OCI-LY7 (cell line): ENCODE measurements at regions not wholly inside any gene's neighbourhood (a gene's known extent, or its start where the extent isn't known, plus 50 kb on each side); places are given as distances from the start of the nearest gene placed in this dataset.

Experiments used
- BruUV-seq: library from RNA; stranded (reverse); fragments of 400-500 nt; replicated peaks from 2 replicates; lab custom pipeline; 2021; lab: Mats Ljungman, UMichigan
- CTCF ChIA-PET: fragments of 300-600 bp; sonication (Branson Sonifier 250); formaldehyde crosslinking; loops from one replicate; lab custom pipeline; 2022; ENCODE audit warnings: antibody characterized with exemption; ENCODE audit not compliant: unreplicated experiment; lab: Charles Lee
- POLR2A ChIA-PET: fragments of 300-600 bp; sonication (Branson Sonifier 250); formaldehyde crosslinking; loops from one replicate; lab custom pipeline; 2022; ENCODE audit warnings: antibody characterized with exemption; lab: Charles Lee
- DNase-seq: peaks from one replicate; pipeline ENCODE4 v3.0.0-alpha.2; 2015; ENCODE audit warnings: low spot score
- H2AFZ ChIP-seq: fragments of 200-600 bp; sonication (generic), shearing (Covaris generic); 2 replicates; pipeline ENCODE4 v1.6.1; 2014; ENCODE audit warnings: mild to moderate bottlenecking, antibody characterized with exemption, low read length, moderate library complexity
- H3K27ac ChIP-seq: fragments of 200-600 bp; sonication (generic); 2 replicates; pipeline ENCODE4 v1.5.1; 2014; ENCODE audit warnings: mixed run types, low read depth, mild to moderate bottlenecking, moderate library complexity, low read length, inconsistent platforms; ENCODE audit not compliant: poor library complexity, severe bottlenecking
- H3K36me3 ChIP-seq: fragments of 200-600 bp; sonication (generic); 2 replicates; pipeline ENCODE4 v1.6.1; 2014; ENCODE audit warnings: mild to moderate bottlenecking, antibody characterized with exemption, low read length, moderate library complexity, mixed read lengths; ENCODE audit not compliant: insufficient read depth
- H3K4me1 ChIP-seq: fragments of 200-600 bp; sonication (generic); 2 replicates; pipeline ENCODE4 v1.5.1; 2014; ENCODE audit warnings: mild to moderate bottlenecking, low read length; ENCODE audit not compliant: insufficient read depth, poor library complexity, severe bottlenecking
- H3K4me2 ChIP-seq: fragments of 200-600 bp; sonication (generic); 2 replicates; pipeline ENCODE4 v1.6.1; 2014; ENCODE audit warnings: mild to moderate bottlenecking, low read length
- H3K4me3 ChIP-seq: fragments of 200-600 bp; sonication (generic); 2 replicates; pipeline ENCODE4 v1.5.1; 2014; ENCODE audit warnings: mild to moderate bottlenecking, low read depth, low read length; ENCODE audit not compliant: poor library complexity, severe bottlenecking
- H3K79me2 ChIP-seq: fragments of 200-600 bp; sonication (generic); 2 replicates; pipeline ENCODE4 v1.6.1; 2016; ENCODE audit warnings: low read depth, mild to moderate bottlenecking, low read length, moderate library complexity, mixed read lengths; ENCODE audit not compliant: insufficient read depth
- H3K9me2 ChIP-seq: fragments of 200-600 bp; sonication (generic); 2 replicates; pipeline ENCODE4 v1.6.1; 2016; ENCODE audit warnings: mild to moderate bottlenecking, low read length, mixed read lengths; ENCODE audit not compliant: insufficient read depth
- H3K9me3 ChIP-seq: fragments of 200-600 bp; sonication (generic); 2 replicates; pipeline ENCODE4 v1.6.1; 2014; ENCODE audit warnings: mild to moderate bottlenecking, mixed run types, low read length, mixed read lengths
- H4K20me1 ChIP-seq: fragments of 200-600 bp; sonication (generic); 2 replicates; pipeline ENCODE4 v1.6.1; 2014; ENCODE audit warnings: mild to moderate bottlenecking, antibody characterized with exemption, low read length, moderate library complexity, mixed read lengths; ENCODE audit not compliant: insufficient read depth
- CTCF ChIP-seq: fragments of 200-600 bp; sonication (generic); conservative IDR thresholded peaks from 2 replicates; pipeline ENCODE4 v1.5.1; 2014; ENCODE audit warnings: mild to moderate bottlenecking, antibody characterized with exemption, low read length, moderate library complexity, mixed read lengths
- EZH2phosphoT487 ChIP-seq: fragments of 200-600 bp; sonication (generic); IDR thresholded peaks from 2 replicates; pipeline ENCODE4 v1.6.1; 2018; ENCODE audit warnings: low read depth, borderline replicate concordance, mild to moderate bottlenecking, mixed run types, antibody characterized with exemption, low read length, moderate library complexity, mixed read lengths
- intact Hi-C: fragments of 100-400 bp; cut with micrococcal nuclease; formaldehyde crosslinking; loops from one replicate; pipeline ENCODE4 v1.10.0; 2022; ENCODE audit not compliant: unreplicated experiment

- no peak for DNase-seq
- Histone ChIP-seq H3K9me3 (no peaks in the 10 kb centered on the region), H2AFZ (no peak overlapping the region), H3K27ac (no peak overlapping the region), H3K4me3 (no peak overlapping the region), H4K20me1 (no peaks in the 10 kb centered on the region), H3K36me3 (no peaks in the 10 kb centered on the region), H3K4me2 (no peak overlapping the region), H3K4me1 (peaks cover 13% of the 10 kb centered on the region), H3K9me2 (no peaks in the 10 kb centered on the region), H3K79me2 (no peaks in the 10 kb centered on the region)
- ChIA-PET POLR2A (interaction anchor here (0.7 to 0.8 kb wide), 2 partner anchors 14 to 62 kb away, joined by 3 read pairs; no protein-coding TSS in a partner anchor), CTCF (no interaction called here)
- intact Hi-C loops: no loop called here
- no TSS peak for BruUV-seq
- TF ChIP-seq CTCF (no peak), EZH2phosphoT487 (no peak)
These were observed 292.9 kb downstream of the PTEN start for GRCh38 chr10:88156341-88156740.

- Histone ChIP-seq H3K4me2 (no peak overlapping the region), H4K20me1 (no peaks in the 10 kb centered on the region), H3K79me2 (no peaks in the 10 kb centered on the region), H3K27ac (no peak overlapping the region), H2AFZ (peak overlapping the region; percentile 26; the same call in 1 of the 2 replicates), H3K4me3 (no peak overlapping the region), H3K36me3 (no peaks in the 10 kb centered on the region), H3K9me2 (no peaks in the 10 kb centered on the region), H3K4me1 (peaks cover 7% of the 10 kb centered on the region), H3K9me3 (no peaks in the 10 kb centered on the region)
- intact Hi-C loops: no loop called here
- ChIA-PET POLR2A (interaction anchor here (0.6 to 1.3 kb wide), 3 partner anchors 9 to 244 kb away, joined by 3 read pairs; no protein-coding TSS in a partner anchor), CTCF (no interaction called here)
- no TSS peak for BruUV-seq
- TF ChIP-seq EZH2phosphoT487 (no peak), CTCF (no peak)
- DNase-seq: peak; percentile 23
These were observed 294.6 kb downstream of the PTEN start for GRCh38 chr10:88157981-88158465.

GRCh38 chr10:88158526-88159122 lies 295.2 kb downstream of the PTEN start:
- Histone ChIP-seq H3K9me2 (no peaks in the 10 kb centered on the region), H3K4me3 (no peak overlapping the region), H4K20me1 (no peaks in the 10 kb centered on the region), H2AFZ (no peak overlapping the region), H3K36me3 (no peaks in the 10 kb centered on the region), H3K4me2 (no peak overlapping the region), H3K79me2 (no peaks in the 10 kb centered on the region), H3K4me1 (peaks cover 7% of the 10 kb centered on the region), H3K27ac (no peak overlapping the region), H3K9me3 (no peaks in the 10 kb centered on the region)
- no peak for DNase-seq
- CTCF ChIA-PET: no interaction called here
- BruUV-seq: no TSS peak
- TF ChIP-seq EZH2phosphoT487 (no peak), CTCF (no peak)
- intact Hi-C loops: no loop called here
- POLR2A ChIA-PET: no interaction called here
